ENCODE measurements at regions not wholly inside any gene's neighbourhood (a gene's known extent, or its start where the extent isn't known, plus 50 kb on each side); places are given as distances from the start of the nearest gene placed in this dataset.

DNA sequence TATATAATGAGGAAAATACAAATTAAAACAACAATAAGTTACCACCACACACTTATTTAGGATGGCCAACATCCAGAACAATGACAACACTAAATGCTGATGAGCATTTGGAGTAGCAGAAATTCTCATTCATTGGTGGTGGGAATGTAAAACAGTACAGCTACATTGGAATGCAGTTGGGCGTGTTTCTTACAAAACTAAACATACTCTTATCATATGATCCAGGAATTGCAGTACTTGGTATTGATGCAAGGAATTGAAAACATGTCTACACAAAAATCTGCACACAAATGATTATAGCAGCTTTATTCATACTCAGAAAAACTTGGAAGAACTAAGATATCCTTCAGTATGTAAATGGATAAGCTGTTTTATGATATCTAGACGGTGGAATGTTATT is 594.2 kb downstream of the ZBBX start:
- Mint-ChIP-seq H3K4me3 (no peak overlapping the region), H3K4me1 (no peaks in the 10 kb centered on the region), H3K27me3 (ENCODE audit: low read depth) (no peaks in the 10 kb centered on the region), H3K36me3 (ENCODE audit: low read depth) (no peaks in the 10 kb centered on the region), H3K27ac (no peak overlapping the region), H3K9me3 (peaks cover 2% of the 10 kb centered on the region)
- TF ChIP-seq CTCF (IDR thresholded peaks at IDR 0.05; ENCODE audit: unreplicated experiment in 3 of 3), result no peak

DNA sequence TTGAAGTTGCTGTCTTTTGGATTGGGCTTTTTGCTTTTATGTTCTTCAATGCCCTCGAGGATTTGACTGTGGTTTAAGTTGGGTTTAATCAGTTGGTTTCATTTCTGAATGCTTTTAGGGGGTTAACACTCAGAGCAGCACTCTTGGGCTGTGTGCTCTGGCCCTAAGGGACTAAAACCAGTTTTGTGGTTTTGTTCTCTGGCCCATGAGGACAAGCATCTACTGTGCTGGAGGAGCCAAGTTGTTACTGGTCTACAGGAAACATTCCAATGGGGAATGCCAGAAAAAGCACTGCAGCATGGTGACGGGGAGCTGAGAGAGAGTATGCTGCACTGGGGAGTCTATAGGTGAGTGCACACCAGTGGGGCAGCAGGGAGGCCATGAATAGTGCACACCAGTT is 596.9 kb downstream of the ZBBX start:
- no peak for TF ChIP-seq CTCF (IDR thresholded peaks at IDR 0.05; ENCODE audit: unreplicated experiment in 3 of 3)
- Mint-ChIP-seq H3K27ac (no peak overlapping the region), H3K9me3 (peaks cover 2% of the 10 kb centered on the region), H3K4me1 (no peaks in the 10 kb centered on the region), H3K4me3 (no peak overlapping the region), H3K27me3 (ENCODE audit: low read depth) (no peaks in the 10 kb centered on the region), H3K36me3 (ENCODE audit: low read depth) (no peaks in the 10 kb centered on the region)

DNA sequence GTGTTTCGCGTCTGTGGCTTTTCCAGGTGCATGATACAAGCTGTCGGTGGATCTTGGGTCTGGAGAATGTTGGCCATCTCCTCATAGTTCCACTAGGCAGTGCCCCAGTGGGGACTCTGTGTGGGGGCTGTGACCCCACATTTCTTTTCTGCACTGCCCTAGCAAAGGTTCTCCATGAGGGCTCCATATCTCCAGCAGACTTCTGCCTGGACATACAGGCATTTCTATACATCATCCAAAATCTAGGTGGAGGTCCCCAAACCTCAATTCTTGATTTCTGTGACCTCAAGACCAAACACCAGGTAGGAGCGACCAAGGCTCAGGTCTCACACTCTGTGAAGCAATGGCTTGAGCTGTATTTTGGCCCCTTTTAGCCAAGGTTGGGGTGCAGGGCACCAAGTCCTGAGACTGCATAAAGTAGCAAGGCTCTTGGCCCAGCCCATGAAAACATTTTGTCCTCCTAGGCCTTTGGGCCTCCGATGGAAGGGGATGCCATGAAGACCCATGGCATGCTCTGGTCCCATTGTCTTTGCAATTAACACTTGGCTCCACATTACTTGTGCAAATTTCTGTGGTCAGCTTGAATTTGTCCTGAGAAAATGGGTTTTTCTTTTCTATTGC is 615.3 kb downstream of the ZBBX start:
- TF ChIP-seq CTCF (IDR thresholded peaks at IDR 0.05; ENCODE audit: unreplicated experiment in 3 of 3), result no peak
- H3K9me3 Mint-ChIP-seq, result peaks cover 14% of the 10 kb centered on the region
- H3K36me3 Mint-ChIP-seq (ENCODE audit: low read depth), result no peaks in the 10 kb centered on the region

GRCh38 chr3:166759736-166760513 is 620.2 kb downstream of the ZBBX start:
- no peak for TF ChIP-seq CTCF (IDR thresholded peaks at IDR 0.05; ENCODE audit: unreplicated experiment in 3 of 3)
- Mint-ChIP-seq H3K27ac (no peak overlapping the region), H3K4me3 (no peak overlapping the region), H3K9me3 (peaks cover 9% of the 10 kb centered on the region), H3K27me3 (ENCODE audit: low read depth) (no peaks in the 10 kb centered on the region), H3K36me3 (ENCODE audit: low read depth) (no peaks in the 10 kb centered on the region), H3K4me1 (no peaks in the 10 kb centered on the region)

More for the DNA sequence above, 615.3 kb downstream of the ZBBX start:
- Mint-ChIP-seq H3K4me1 (no peaks in the 10 kb centered on the region), H3K27ac (no peak overlapping the region), H3K4me3 (no peak overlapping the region), H3K27me3 (ENCODE audit: low read depth) (peaks cover 4% of the 10 kb centered on the region)

DNA sequence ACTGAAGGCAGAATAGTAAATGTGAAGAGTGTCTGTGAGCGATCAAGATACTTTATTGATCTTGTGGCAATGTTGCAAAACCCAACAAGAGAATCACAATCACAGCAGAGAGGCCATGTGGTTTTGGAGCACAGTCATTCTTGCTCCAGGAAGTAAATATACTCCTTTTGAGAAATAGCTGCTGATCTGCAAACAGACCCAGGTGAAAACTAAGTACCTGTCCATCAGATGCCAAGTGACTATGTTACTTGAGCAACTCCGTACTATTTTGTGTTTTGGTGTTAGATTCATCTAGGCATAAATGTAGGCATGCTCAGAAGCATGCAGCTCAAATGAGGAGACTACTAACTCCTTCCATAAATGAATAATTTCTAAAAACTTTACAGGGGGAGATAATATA is 627.9 kb downstream of the ZBBX start:
- Mint-ChIP-seq H3K4me1 (no peaks in the 10 kb centered on the region), H3K27ac (no peak overlapping the region), H3K9me3 (peaks cover 10% of the 10 kb centered on the region), H3K27me3 (ENCODE audit: low read depth) (no peaks in the 10 kb centered on the region), H3K36me3 (ENCODE audit: low read depth) (no peaks in the 10 kb centered on the region), H3K4me3 (no peak overlapping the region)
- TF ChIP-seq CTCF (IDR thresholded peaks at IDR 0.05; ENCODE audit: unreplicated experiment in 3 of 3), result no peak

Measured in nephron (organoid).